ENCODE measurements at regions not wholly inside any gene's neighbourhood (a gene's known extent, or its start where the extent isn't known, plus 50 kb on each side); places are given as distances from the start of the nearest gene placed in this dataset.

DNA sequence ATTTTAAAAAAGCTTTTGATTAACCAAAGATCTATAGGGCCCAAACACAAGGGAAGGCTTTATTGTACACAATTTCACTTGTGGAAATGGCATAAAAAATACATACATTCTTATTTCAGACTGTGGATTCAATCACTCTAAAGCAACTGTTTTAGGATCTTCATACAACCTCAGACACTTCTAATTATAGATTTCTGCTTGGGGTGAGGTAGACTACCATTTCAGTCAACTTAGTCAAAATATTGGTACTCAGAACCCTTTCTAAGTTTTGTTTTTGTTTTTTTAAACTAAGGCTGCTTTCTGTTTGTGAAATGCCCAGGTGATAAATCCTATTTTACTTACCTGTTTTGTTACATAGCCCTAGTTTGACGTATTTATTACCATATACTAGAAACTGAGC, 284.5 kb upstream of the RASA1 start:
- Histone ChIP-seq H3K4me2 (ENCODE audit: insufficient read depth, low read length) (no peak overlapping the region), H3K79me2 (ENCODE audit: control insufficient read depth, insufficient read depth, low read length) (no peaks in the 10 kb centered on the region), H2AFZ (ENCODE audit: low read depth, low read length) (no peak overlapping the region), H3K9me3 (replicated peaks; ENCODE audit: control insufficient read depth, insufficient read depth, low read length) (no peaks in the 10 kb centered on the region), H3K27me3 (ENCODE audit: control insufficient read depth in 2 of 2, insufficient read depth in 2 of 2, low read length in 2 of 2) (peaks cover 0 to 2% of the 10 kb centered on the region in 2 experiments), H3K4me3 (replicated peaks in 1 of 3; ENCODE audit: insufficient read depth in 1 of 3, low read depth in 1 of 3, low read length in 3 of 3) (no peak overlapping the region), H3K27ac (ENCODE audit: insufficient read depth, low read depth, low read length) (no peak overlapping the region), H4K20me1 (replicated peaks; ENCODE audit: control insufficient read depth, extremely low read depth, insufficient read depth, low read length) (no peaks in the 10 kb centered on the region), H3K36me3 (ENCODE audit: control insufficient read depth in 2 of 2, extremely low read depth in 1 of 2, insufficient read depth in 2 of 2, low read length in 2 of 2) (no peaks in the 10 kb centered on the region), H3K9me1 (replicated peaks; ENCODE audit: control insufficient read depth, extremely low read depth, insufficient read depth, low read length) (no peaks in the 10 kb centered on the region), H3K4me1 (ENCODE audit: control insufficient read depth, extremely low read depth, insufficient read depth, low read length) (peaks cover 10% of the 10 kb centered on the region), H3K9ac (replicated peaks; ENCODE audit: extremely low read depth, insufficient read depth, low read length) (no peak overlapping the region)
- intact Hi-C loops (cut with micrococcal nuclease) = no loop called here
- POLR2A ChIA-PET = no interaction called here
- dilution Hi-C loops (cut with MboI; ENCODE audit: extremely low pct_ligation_motif_present, low sequenced_read_pairs) = no loop called here
- FAIRE-seq = no peak
- no peak for TF ChIP-seq GATA2 (IDR thresholded peaks at IDR 0.05; ENCODE audit: insufficient read depth, insufficient read length, low read depth, low read length)
- TF ChIP-seq, protein P1, sequence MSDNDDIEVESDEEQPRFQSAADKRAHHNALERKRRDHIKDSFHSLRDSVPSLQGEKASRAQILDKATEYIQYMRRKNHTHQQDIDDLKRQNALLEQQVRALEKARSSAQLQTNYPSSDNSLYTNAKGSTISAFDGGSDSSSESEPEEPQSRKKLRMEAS (IDR thresholded peaks at IDR 0.05; ENCODE audit: insufficient read depth, insufficient read length) = no peak
- TF ChIP-seq, protein P2, sequence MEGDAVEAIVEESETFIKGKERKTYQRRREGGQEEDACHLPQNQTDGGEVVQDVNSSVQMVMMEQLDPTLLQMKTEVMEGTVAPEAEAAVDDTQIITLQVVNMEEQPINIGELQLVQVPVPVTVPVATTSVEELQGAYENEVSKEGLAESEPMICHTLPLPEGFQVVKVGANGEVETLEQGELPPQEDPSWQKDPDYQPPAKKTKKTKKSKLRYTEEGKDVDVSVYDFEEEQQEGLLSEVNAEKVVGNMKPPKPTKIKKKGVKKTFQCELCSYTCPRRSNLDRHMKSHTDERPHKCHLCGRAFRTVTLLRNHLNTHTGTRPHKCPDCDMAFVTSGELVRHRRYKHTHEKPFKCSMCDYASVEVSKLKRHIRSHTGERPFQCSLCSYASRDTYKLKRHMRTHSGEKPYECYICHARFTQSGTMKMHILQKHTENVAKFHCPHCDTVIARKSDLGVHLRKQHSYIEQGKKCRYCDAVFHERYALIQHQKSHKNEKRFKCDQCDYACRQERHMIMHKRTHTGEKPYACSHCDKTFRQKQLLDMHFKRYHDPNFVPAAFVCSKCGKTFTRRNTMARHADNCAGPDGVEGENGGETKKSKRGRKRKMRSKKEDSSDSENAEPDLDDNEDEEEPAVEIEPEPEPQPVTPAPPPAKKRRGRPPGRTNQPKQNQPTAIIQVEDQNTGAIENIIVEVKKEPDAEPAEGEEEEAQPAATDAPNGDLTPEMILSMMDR (IDR thresholded peaks at IDR 0.05; ENCODE audit: extremely low read depth in 1 of 2, insufficient read depth in 1 of 2, low read depth in 1 of 2, low read length in 2 of 2) = no peak
- TF ChIP-seq EZH2 (IDR thresholded peaks at IDR 0.05; ENCODE audit: borderline replicate concordance, low read depth, low read length, severe bottlenecking) = no peak
- no peak for TF ChIP-seq FOS (IDR thresholded peaks at IDR 0.05; ENCODE audit: borderline replicate concordance, insufficient read depth, low read length)
- no peak for TF ChIP-seq POLR2A (IDR thresholded peaks at IDR 0.05; ENCODE audit: low read depth, low read length)
- TF ChIP-seq POLR2AphosphoS5 (IDR thresholded peaks at IDR 0.05; ENCODE audit: insufficient read depth, low read depth, low read length) = no peak
- no peak for TF ChIP-seq JUN (IDR thresholded peaks at IDR 0.05; ENCODE audit: borderline replicate concordance, insufficient read depth, insufficient read length, low read depth)
- no peak for TF ChIP-seq MYC (IDR thresholded peaks at IDR 0.05; ENCODE audit: low read depth, low read length)
- DNase-seq (ENCODE audit: low read depth, low spot score) = no peak
- CTCF ChIA-PET = interaction anchor here (1.3 to 2.2 kb wide), 4 partner anchors 9 to 28 kb away, joined by 3 to 7 read pairs (median 4); no protein-coding TSS in a partner anchor
- BruUV-seq (replicated peaks) = no TSS peak
